ENCODE measurements at regions not wholly inside any gene's neighbourhood (a gene's known extent, or its start where the extent isn't known, plus 50 kb on each side); places are given as distances from the start of the nearest gene placed in this dataset.

DNA sequence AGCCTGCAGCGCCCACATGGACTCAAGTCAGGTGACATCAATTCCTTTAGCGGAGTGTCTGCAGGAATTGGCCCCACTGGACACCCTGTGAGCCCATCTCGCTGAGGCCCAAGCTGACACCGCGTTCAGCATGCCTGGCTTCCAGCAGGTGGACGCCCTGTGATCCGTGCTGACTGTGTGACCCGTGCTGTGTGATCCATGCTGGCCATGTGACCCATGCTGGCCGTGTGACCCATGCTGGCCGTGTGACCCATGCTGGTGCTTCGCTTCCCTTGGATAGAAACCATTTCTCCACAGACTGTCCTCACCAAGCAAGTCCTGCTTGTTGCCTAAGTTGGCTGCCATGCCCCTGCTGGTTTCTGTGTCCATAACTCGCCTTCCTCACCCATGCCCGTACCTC is 392.1 kb downstream of the BRD1 start:
- DNase-seq (ENCODE audit: low read depth) = no peak

DNA sequence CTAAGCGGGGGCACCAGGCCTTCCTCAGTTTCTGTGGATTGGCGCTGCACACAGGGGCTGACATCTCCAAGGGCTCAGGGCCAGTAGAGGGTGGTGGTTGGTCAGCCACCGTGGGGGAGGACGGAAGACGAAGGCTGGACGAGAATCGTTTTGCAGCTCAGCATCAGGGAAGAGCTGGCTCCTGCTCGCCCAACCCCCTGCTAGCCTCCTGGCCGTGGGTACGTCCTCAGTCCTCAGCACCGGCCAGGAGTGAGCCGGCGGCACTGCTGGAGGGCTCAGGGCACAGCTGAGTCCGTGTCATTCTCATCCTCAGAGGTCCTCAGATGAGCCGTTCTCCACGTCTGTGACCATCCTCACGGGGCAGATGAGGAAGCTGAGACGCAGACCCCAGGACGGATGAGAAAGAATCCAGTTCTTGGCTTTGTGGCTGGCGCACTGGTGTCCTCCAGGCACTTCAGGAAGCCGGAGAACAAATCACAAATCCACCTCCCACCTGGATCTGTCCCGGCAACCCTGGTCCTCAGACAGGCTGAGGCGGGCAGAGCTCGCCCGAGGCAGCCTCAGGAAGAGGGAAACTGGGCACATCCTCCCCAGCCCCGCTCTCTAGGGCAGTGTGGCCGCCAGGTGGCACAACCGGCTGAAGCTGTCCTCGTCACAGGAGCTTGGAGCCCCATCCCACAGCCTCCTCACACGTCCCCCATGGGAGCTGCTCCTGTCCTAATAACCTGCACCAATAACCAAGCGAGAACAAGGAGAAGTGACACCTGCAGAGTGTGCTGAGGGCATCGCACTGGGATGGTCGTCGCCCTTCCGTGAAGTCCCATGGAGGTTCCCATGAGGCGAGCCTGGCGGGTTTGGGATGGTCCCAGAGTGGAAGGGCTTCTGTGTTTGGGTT is 393.7 kb downstream of the BRD1 start:
- DNase-seq (ENCODE audit: low read depth) = no peak

- DNase-seq (ENCODE audit: low read depth) = no peak
Measured at GRCh38 chr22:49432897-49433443, 394.7 kb downstream of the BRD1 start.

DNA sequence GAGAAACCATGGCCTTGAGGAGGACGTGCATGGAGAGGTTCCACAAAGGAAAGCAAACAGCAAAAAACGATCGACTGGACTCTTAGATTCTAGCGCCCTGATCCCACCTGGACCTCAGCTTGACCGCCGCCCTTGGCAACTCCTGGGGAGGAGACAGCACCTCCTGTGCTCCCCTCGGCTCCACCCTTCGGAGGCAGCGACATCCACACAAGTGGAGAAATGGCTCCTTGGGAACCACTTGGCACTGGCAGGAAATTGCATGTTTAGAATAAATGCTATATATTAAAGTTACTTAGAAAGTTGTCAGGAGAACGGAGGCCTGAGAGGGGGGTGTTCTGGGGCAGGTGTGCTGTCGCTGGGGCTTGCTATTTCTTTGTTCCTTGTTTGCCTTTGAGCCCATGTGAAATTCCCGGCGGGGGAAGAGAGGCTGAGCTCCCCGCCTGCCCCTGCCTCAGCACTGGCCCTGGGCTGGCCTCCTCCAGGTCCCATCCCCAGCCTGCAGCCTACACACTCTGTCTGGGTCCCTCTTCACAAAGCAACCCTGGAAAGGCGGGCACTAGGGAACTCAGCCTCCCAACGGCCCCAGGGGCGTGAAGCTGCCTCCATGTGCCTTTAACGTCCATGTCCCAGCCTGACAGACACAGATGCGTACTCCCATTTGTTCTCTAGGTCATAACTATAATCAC is 395.3 kb downstream of the BRD1 start:
- no peak for DNase-seq (ENCODE audit: low read depth)

- no peak for DNase-seq (ENCODE audit: low read depth)
Measured at GRCh38 chr22:49431551-49431950, 396.1 kb downstream of the BRD1 start.

DNA sequence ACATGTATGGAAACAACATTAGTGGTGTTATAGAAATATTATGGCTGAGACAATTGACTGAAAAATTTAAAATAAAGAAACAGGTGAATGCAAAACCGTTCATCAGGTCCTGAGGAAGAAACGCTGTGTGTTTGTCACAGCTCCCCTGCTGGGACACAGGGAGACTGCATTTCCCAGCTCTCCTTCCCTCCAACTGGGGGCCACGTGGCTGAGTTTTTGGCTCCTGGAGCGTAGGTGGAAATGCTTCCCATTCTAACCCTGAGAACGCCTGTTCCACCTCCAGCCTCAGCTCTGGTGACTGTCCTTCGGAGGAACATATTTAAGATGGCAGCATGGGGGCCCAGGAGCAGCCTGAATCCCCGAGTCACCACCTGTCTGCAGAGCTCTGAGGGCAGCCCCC is 398.6 kb downstream of the BRD1 start:
- DNase-seq (ENCODE audit: low read depth) = no peak

GRCh38 chr22:49427941-49428340 is 399.7 kb downstream of the BRD1 start:
- DNase-seq (ENCODE audit: low read depth) = no peak

GRCh38 chr22:49427341-49427740 is 400.3 kb downstream of the BRD1 start:
- DNase-seq (ENCODE audit: low read depth) = no peak

DNA sequence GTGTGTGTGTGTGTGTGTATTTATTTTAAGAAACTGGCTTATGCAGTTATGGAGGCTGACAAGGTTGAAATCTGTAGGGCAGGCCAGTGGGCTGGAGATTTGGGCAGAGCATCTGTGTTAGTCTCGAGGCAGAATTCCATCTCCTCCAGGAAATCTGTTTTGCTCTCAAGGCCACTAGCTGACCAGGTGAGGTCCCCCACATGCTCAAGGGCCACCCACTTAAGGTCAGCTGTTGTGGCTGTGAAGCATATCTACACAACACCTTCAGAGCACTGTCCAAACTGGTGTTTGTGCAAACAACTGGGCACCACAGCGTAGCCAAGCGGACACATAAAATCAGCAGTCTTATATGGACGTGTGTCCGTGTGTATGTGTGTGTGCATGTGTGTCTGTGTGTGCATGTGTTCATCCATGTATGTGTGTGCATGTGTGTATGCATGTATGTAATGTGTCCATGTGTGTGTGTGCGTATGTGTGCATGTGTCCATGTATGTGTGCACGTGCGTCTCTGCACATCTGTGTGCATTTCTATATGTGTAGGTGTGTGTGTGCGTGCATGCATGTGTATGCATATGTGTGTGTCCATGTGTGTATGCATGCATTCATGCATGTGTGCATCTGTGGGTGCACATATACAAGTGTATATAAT is 400.9 kb downstream of the BRD1 start:
- DNase-seq (ENCODE audit: low read depth) = no peak

- no peak for DNase-seq (ENCODE audit: low read depth)
Measured at GRCh38 chr22:49426098-49426497, 401.6 kb downstream of the BRD1 start.

- no peak for DNase-seq (ENCODE audit: low read depth)
Measured at GRCh38 chr22:49425356-49425755, 402.3 kb downstream of the BRD1 start.

- DNase-seq (ENCODE audit: low read depth) = no peak
Measured at GRCh38 chr22:49424893-49425270, 402.8 kb downstream of the BRD1 start.

- no peak for DNase-seq (ENCODE audit: low read depth)
Measured at GRCh38 chr22:49423125-49423650, 404.5 kb downstream of the BRD1 start.

- no peak for DNase-seq (ENCODE audit: low read depth)
Measured at GRCh38 chr22:49422701-49423100, 405.0 kb downstream of the BRD1 start.

DNA sequence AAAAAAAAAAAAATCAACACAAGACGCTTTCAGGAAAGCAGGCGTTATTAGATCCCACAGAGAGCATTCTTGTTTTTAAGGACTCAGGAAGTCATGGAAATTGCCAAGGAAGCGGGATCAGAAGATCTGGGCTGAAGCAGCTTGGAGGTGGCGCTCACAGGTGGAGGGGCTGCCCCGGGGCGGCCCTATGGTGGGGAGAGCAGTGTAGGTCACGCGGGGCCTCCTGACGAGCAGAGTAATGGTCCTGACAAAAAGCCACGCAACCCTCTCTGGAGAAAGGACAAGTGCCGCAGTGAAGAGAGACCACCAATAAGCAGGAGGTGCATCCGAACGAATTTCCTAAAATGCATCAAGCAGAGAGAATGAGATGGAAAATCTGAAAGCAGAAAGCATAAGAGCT is 407.0 kb downstream of the BRD1 start:
- DNase-seq (ENCODE audit: low read depth) = no peak

DNA sequence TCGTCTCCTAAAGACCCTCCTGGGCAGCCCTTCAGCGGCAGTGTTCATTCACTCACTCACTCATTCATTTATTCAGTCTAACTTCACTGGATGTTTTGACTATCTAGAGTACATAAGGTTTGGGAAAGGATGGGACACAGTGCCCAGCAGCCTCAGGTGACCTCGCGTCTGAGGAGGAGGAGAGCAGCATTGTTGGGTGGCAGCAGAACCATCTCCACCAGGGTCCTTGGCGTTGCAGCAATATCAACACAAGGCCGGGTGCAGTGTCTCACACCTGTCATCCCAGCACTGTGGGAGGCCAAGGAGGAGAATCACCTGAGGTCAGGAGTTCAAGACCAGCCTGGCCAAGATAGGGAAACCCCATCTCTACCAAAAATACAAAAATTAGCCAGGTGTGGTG is 408.0 kb downstream of the BRD1 start:
- DNase-seq (ENCODE audit: low read depth) = no peak

DNA sequence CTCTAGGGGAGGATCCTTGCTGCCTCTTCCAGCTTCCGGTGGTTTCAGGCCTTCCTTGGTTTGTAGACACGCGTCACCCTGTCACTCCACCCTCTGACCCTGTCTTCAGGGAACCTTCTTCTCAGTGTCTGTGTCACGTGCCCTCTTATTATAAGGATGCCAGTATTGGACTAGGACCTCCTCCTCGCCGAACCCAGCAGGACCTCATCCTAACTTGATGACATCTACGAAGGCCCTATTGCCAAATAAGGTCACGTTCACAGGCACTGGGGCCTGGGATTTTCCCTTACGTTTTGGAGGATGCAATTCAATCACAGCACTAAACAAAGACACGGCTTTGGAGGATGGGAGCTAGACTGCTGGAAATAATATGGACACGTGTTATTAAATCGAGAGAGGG is 408.7 kb downstream of the BRD1 start:
- DNase-seq (ENCODE audit: low read depth) = no peak

GRCh38 chr22:49418341-49418894 is 409.3 kb downstream of the BRD1 start:
- DNase-seq (ENCODE audit: low read depth) = no peak

- no peak for DNase-seq (ENCODE audit: low read depth)
Measured at GRCh38 chr22:49417833-49418232, 409.8 kb downstream of the BRD1 start.

- no peak for DNase-seq (ENCODE audit: low read depth)
Measured at GRCh38 chr22:49417326-49417725, 410.3 kb downstream of the BRD1 start.

GRCh38 chr22:49415151-49415951 is 412.3 kb downstream of the BRD1 start:
- no peak for DNase-seq (ENCODE audit: low read depth)
